Fibroblast of upper back skin (primary cell): ENCODE measurements at regions not wholly inside any gene's neighbourhood (a gene's known extent, or its start where the extent isn't known, plus 50 kb on each side); places are given as distances from the start of the nearest gene placed in this dataset.

ENCODE experiments used
- DNase-seq: peaks from one replicate; pipeline ENCODE4 v3.0.0-alpha.2; 2013

- no peak for DNase-seq
These were observed 623.6 kb upstream of the CDH18 start for GRCh38 chr5:20611620-20612019.

GRCh38 chr5:20610681-20611080 is 622.7 kb upstream of the CDH18 start:
- no peak for DNase-seq

DNA sequence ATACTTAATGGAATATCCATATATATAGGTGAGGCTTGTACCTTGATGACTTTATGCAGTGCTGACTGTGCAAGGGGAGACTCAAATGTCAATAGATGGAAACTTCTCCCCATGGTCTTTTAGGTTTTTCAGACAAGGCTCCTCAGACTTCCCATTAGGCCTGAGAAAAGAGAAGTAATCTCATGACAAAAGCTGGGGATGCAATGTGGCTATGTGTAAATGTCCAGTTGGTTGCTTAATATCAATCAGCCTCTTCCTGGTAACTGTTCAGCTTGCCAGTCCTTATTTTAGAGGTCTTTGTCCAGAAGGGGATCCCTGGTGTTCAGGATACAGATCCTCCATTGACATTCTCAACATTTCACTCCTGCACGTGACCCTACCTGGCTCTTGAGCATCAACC is 621.1 kb upstream of the CDH18 start:
- no peak for DNase-seq

DNA sequence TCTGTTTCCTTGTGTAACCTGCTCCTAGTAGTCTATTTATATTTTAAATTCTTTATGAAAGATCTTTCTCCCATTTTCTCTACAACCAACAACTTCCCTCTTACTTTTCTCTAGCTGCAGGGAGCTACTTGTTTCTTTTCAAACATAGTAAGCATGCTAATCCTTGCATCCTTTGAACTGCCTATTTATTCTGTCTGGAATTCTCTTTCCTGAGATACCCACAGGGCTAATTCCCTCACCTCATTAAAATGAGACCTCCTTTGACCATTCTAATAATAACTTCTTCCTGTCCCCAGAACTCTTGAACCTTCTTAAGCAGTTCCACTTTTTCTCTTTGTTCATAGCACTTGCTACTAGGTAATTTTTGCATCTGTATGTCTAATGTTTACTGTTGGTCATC is 620.6 kb upstream of the CDH18 start:
- DNase-seq: no peak

GRCh38 chr5:20605732-20606525 is 617.9 kb upstream of the CDH18 start:
- DNase-seq: peak; percentile 60

GRCh38 chr5:20604992-20605391 is 617.0 kb upstream of the CDH18 start:
- no peak for DNase-seq

- peak; percentile 72 for DNase-seq
These were observed 613.7 kb upstream of the CDH18 start for GRCh38 chr5:20601678-20602100.

DNA sequence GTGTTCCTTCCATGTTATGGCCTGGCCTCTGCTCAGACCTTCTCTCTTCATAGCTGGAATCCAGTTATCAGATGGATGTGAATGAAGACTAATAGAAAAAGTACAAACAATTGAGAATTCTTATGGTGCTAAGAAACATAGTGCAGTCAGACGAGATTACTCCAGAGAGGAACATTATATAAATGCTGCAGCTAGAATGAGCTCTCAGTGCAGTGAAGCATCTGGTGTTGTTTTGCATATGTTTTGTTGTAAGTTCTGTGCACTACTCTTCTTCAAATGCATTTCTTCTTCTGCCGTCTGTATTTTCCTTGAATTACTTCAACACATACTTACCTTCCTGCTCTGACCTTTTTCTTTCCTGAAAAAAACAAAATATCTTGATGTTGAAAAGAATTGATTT is 602.4 kb upstream of the CDH18 start:
- no peak for DNase-seq

- DNase-seq: no peak
These were observed 587.6 kb upstream of the CDH18 start for GRCh38 chr5:20575571-20575970.

DNA sequence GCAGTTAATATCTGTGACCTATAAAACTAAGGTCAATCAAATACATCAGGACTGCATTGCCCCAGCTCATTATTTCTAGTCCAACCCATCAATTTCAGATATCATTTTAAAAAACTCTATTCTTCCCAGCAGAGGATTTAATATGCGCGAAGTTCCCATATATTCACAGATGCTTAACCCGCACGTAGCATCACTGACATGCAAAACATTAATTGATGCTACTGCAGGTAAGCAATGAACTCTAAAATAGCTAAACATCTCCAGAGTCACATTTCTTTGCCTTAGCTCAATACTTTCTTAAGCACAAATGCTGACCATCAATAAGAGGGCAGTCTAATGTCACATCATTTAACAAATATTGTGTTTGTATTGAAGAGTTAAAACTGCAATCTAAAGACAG is 586.6 kb upstream of the CDH18 start:
- DNase-seq: no peak

GRCh38 chr5:20572614-20573013 is 584.6 kb upstream of the CDH18 start:
- DNase-seq: peak; percentile 87

DNA sequence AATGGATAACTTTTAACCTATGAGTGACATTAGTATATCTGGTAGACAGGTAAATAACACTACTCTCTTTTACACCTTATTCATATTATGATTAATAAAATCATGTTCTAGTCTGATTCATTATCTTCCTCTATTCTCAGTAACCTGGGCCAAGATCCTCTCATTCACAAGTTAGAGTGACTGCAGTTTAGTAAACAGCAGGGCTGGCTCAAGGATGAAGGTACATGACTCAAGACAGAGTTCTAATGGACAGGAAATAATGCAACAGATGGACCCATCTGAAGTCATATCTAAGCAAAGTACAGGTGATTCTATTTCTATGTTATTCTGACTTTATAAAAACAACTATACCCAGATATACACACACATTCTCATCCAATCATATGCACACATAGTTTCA is 582.5 kb upstream of the CDH18 start:
- no peak for DNase-seq

- no peak for DNase-seq
These were observed 574.5 kb upstream of the CDH18 start for GRCh38 chr5:20562544-20562943.

DNA sequence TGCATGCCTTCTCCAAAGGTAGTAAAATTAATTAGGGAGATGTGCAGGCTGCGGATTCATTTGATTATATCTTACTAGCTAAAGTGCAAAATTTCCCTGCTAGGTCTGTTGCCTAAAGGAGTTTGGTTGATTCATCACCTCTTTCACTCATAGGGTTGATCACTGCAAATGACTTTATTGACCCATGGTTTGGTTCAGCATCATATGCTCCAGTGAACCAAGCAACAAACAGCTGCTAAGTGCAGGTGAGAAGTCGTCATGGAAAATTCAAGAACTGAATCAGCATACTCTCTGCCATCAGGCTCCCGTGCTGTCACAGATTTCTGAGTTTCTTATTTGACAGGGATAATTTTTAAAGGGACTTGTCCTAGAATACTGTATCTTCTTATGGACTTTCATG is 571.8 kb upstream of the CDH18 start:
- DNase-seq: no peak

GRCh38 chr5:20556115-20556763 is 568.2 kb upstream of the CDH18 start:
- peak; percentile 47 for DNase-seq

DNA sequence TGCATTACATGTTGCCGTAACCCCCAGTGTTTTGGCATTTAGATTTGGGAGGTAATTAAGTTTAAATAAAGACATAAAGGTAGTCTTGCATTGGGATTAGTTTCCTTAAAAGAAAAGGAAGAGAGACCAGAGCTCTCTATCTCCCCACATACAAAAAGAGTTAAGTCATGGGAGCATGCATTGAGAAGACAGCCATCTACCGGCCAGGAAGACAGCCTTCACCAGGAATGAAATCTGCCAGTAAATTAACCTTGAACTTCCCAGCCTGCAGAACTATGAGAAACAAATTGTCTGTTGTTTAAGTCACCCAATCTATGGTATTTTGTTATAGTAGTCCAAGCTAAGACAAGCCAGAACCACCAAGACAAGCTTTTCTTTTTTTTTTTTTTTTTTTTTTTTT is 567.0 kb upstream of the CDH18 start:
- DNase-seq: peak; percentile 7

- DNase-seq: peak; percentile 69
These were observed 566.0 kb upstream of the CDH18 start for GRCh38 chr5:20554001-20554400.

GRCh38 chr5:20537911-20538703 is 550.1 kb upstream of the CDH18 start:
- no peak for DNase-seq

DNA sequence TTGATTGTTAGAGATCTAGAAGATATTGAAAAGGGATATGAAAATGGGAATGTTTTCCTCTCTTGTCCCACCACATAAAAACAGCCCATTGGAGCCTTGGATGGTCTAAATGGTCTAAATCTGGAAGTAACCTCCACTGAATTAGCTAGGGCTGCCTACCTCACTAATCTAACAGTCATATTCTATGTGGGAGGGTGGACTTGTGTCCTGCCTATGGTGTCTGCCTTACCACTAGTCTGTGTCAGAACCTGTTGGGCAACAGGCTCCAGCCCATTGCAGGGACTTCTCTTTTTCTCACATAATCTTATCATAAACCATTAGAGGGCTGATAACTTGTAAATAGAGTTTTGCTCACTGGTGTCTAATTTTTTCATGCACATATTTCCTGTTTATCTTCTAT is 548.8 kb upstream of the CDH18 start:
- no peak for DNase-seq

DNA sequence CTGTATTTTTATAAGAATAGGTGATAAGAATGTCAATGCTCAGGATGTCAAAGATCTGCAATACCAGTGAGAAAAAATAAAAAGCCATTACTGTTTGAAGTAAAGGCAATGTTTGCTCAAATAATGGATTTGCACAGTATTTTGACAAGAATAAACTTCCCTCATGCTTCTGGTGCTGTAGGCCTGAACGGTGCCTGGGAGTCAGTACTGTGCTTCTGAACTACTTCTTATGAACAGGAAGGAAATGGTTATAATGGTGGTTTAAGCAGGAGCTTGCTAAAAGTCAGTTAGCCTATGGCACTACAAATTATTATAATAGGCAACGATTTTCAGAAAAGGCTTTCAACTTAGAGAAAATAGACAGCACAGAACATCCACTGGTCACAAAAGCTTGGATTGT is 548.3 kb upstream of the CDH18 start:
- DNase-seq: no peak

DNA sequence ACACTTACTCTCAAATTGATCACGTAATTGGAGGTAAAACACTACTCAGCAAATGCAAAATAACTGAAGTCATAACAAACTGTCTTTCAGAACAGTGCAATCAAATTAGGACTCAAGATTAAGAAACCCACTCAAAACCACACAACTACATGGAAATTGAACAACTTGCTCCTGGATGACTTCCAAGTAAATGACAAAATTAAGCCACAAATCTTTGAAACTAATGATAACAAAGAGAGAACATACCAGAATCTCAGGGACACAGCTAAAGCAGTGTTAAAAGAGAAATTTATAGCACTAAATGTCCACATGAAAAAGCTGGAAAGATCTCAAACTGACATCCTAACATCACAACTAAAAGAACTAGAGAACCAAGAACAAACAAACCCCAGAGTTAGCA is 540.5 kb upstream of the CDH18 start:
- DNase-seq: no peak

GRCh38 chr5:20524991-20525529 is 537.1 kb upstream of the CDH18 start:
- DNase-seq: peak; percentile 63

DNA sequence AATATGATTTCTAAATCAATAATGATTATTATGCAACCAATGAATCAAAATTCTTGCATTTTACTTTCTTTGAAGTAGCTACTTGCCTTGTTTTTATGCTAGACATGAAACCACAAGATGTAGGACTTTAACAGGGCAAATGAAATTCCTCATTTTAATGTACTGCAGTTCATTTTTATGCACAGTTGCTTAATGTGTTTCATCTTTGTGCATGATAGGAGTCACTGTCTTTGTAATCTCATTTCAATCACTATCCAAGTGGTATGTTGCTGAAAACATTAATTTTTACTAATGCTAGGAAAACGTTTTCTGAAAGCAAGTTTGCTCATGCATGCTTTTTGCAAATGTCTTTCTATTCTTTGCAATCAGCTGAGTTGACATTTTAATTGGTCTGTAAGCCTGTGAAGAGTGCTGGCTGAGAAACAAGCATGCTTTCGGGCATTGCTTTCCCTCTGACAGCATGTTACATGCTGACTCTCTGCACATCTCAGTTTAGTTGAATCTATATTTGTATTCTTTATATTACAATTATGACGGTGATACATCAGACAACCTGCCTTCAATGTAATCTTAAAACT is 535.0 kb upstream of the CDH18 start:
- DNase-seq: no peak
